Activated naive CD4-positive, alpha-beta T cell treated with anti-CD3 and anti-CD28 coated beads for 36 hours (primary cell): ENCODE measurements at regions not wholly inside any gene's neighbourhood (a gene's known extent, or its start where the extent isn't known, plus 50 kb on each side); places are given as distances from the start of the nearest gene placed in this dataset.

Experiments
- CTCF ChIA-PET: fragments of 350-600 bp; sonication (Branson Sonifier 250); formaldehyde crosslinking; loops from one replicate; lab custom pipeline; 2021; ENCODE audit warnings: antibody characterized with exemption; lab: Charles Lee
- DNase-seq: peaks from one replicate; pipeline ENCODE4 v3.0.0-alpha.2; 2020
- H3K27ac Mint-ChIP-seq: one replicate; pipeline ENCODE4 v1.8.0; 2021; ENCODE audit warnings: mild to moderate bottlenecking, mixed read lengths
- H3K27me3 Mint-ChIP-seq: one replicate; pipeline ENCODE4 v1.8.0; 2021; ENCODE audit warnings: low read depth, mixed read lengths
- H3K36me3 Mint-ChIP-seq: one replicate; pipeline ENCODE4 v1.8.0; 2021; ENCODE audit warnings: low read depth, mixed read lengths
- H3K4me1 Mint-ChIP-seq: one replicate; pipeline ENCODE4 v1.8.0; 2021; ENCODE audit warnings: low read depth, mixed read lengths
- H3K4me3 Mint-ChIP-seq: one replicate; pipeline ENCODE4 v1.8.0; 2021; ENCODE audit warnings: mild to moderate bottlenecking, moderate library complexity, mixed read lengths
- H3K9me3 Mint-ChIP-seq: one replicate; pipeline ENCODE4 v1.8.0; 2021; ENCODE audit warnings: mixed read lengths
- intact Hi-C: fragments of 100-400 bp; cut with micrococcal nuclease; formaldehyde crosslinking; loops from one replicate; pipeline ENCODE4 v1.15.1; 2023

- no peaks in the 10 kb centered on the region for H3K27me3 Mint-ChIP-seq
- H3K27ac Mint-ChIP-seq = no peak overlapping the region
- no peaks in the 10 kb centered on the region for H3K4me1 Mint-ChIP-seq
- no peak for DNase-seq
- H3K36me3 Mint-ChIP-seq = no peaks in the 10 kb centered on the region
- CTCF ChIA-PET = no interaction called here
- H3K9me3 Mint-ChIP-seq = peaks cover 1% of the 10 kb centered on the region
- H3K4me3 Mint-ChIP-seq = no peak overlapping the region
- intact Hi-C loops = no loop called here
These were observed 110.7 kb downstream of the TFAP2B start for GRCh38 chr6:50929323-50929722.

DNA sequence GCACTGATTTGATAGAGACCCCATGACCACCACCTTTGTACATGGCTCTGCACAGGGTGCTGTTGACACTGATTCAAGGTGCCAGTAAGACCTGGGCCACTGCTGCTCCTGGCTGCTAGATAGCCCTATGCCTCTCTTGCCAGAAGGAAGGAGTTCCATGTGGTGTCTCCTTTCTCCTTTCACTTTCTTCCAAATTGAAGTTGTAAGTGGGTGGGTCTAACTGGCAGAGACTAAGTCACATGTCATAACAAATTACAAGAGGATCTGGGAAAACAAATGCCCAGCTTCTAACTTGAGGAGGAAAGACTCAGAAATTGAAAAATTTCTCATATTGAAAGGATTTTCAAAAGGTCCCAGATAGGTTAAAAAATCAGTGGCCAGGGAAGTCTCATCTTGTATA is 116.8 kb downstream of the TFAP2B start:
- intact Hi-C loops = no loop called here
- Mint-ChIP-seq H3K4me3 (no peak overlapping the region), H3K27ac (no peak overlapping the region), H3K9me3 (peaks cover 1% of the 10 kb centered on the region), H3K36me3 (no peaks in the 10 kb centered on the region), H3K27me3 (no peaks in the 10 kb centered on the region), H3K4me1 (no peaks in the 10 kb centered on the region)
- CTCF ChIA-PET = no interaction called here
- DNase-seq = no peak

DNA sequence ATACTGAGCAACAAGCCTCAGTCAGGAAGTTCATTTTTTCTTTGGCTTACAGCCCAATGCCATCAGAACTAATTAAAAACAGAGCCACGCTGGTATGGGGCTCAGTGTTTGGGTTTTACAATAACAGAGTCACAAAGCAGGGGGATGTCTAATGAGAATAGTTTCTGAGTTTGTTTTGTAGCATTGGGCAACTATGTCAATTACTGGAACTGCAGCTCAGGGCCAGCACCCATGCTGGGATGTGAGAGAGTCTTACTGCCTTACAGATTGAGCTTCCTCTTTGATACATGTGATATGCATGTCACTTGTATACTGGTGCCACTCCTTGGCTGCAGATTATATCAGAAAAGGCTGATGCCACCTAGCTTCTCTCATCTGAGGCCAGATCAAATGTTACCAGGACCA is 117.6 kb downstream of the TFAP2B start:
- H3K36me3 Mint-ChIP-seq = no peaks in the 10 kb centered on the region
- CTCF ChIA-PET = no interaction called here
- no peaks in the 10 kb centered on the region for H3K4me1 Mint-ChIP-seq
- H3K27ac Mint-ChIP-seq = no peak overlapping the region
- H3K9me3 Mint-ChIP-seq = peaks cover 1% of the 10 kb centered on the region
- no peaks in the 10 kb centered on the region for H3K27me3 Mint-ChIP-seq
- no peak for DNase-seq
- intact Hi-C loops = no loop called here
- no peak overlapping the region for H3K4me3 Mint-ChIP-seq

- DNase-seq = no peak
- H3K27me3 Mint-ChIP-seq = no peaks in the 10 kb centered on the region
- H3K27ac Mint-ChIP-seq = no peak overlapping the region
- intact Hi-C loops = no loop called here
- no peaks in the 10 kb centered on the region for H3K36me3 Mint-ChIP-seq
- no peak overlapping the region for H3K4me3 Mint-ChIP-seq
- no peaks in the 10 kb centered on the region for H3K9me3 Mint-ChIP-seq
- CTCF ChIA-PET = no interaction called here
- no peaks in the 10 kb centered on the region for H3K4me1 Mint-ChIP-seq
These were observed 121.3 kb downstream of the TFAP2B start for GRCh38 chr6:50939931-50940330.

- Mint-ChIP-seq H3K4me3 (no peak overlapping the region), H3K27ac (no peak overlapping the region), H3K9me3 (no peaks in the 10 kb centered on the region), H3K27me3 (no peaks in the 10 kb centered on the region), H3K4me1 (no peaks in the 10 kb centered on the region), H3K36me3 (no peaks in the 10 kb centered on the region)
- DNase-seq = no peak
- CTCF ChIA-PET = no interaction called here
- intact Hi-C loops = no loop called here
These were observed 127.1 kb downstream of the TFAP2B start for GRCh38 chr6:50945789-50946188.

GRCh38 chr6:50952092-50952907 is 133.6 kb downstream of the TFAP2B start:
- no peaks in the 10 kb centered on the region for H3K27me3 Mint-ChIP-seq
- no peaks in the 10 kb centered on the region for H3K4me1 Mint-ChIP-seq
- H3K36me3 Mint-ChIP-seq = no peaks in the 10 kb centered on the region

DNA sequence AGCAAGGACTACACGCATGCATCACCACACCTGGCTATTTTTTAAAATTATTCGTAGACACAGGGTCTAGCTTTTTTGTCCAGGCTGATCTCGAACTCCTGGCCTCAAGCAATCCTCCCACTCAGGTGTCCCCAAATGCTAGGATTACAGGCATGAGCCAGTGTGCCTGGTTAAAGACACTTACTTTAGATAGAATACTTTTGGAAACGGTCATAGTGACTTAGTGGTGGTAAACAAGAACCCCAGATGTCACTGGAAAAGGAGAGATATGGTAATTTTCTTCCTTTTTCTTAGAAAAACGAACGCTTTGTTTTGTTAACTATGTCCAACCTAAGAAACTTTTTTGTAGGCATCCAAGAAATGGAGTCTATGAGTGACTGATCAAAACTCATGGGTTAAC is 137.3 kb downstream of the TFAP2B start:
- no peak overlapping the region for H3K27ac Mint-ChIP-seq
- no peak for DNase-seq
- no peaks in the 10 kb centered on the region for H3K4me1 Mint-ChIP-seq
- no peaks in the 10 kb centered on the region for H3K36me3 Mint-ChIP-seq
- intact Hi-C loops = no loop called here
- CTCF ChIA-PET = no interaction called here
- H3K4me3 Mint-ChIP-seq = no peak overlapping the region
- H3K9me3 Mint-ChIP-seq = peaks cover 2% of the 10 kb centered on the region
- H3K27me3 Mint-ChIP-seq = no peaks in the 10 kb centered on the region

More at GRCh38 chr6:50952092-50952907, 133.6 kb downstream of the TFAP2B start:
- CTCF ChIA-PET = no interaction called here
- intact Hi-C loops = no loop called here
- Mint-ChIP-seq H3K9me3 (peaks cover 2% of the 10 kb centered on the region), H3K27ac (no peak overlapping the region), H3K4me3 (no peak overlapping the region)
- no peak for DNase-seq

- CTCF ChIA-PET = interaction anchor here (0.7 kb wide), 1 partner anchor 393 kb away, joined by 3 read pairs; no protein-coding TSS in a partner anchor
- Mint-ChIP-seq H3K4me3 (no peak overlapping the region), H3K4me1 (no peaks in the 10 kb centered on the region)
These were observed 139.6 kb downstream of the TFAP2B start for GRCh38 chr6:50958148-50958697.

GRCh38 chr6:50959081-50959641 is 140.5 kb downstream of the TFAP2B start:
- Mint-ChIP-seq H3K9me3 (no peaks in the 10 kb centered on the region), H3K27me3 (no peaks in the 10 kb centered on the region), H3K4me1 (no peaks in the 10 kb centered on the region), H3K27ac (no peak overlapping the region), H3K4me3 (no peak overlapping the region), H3K36me3 (no peaks in the 10 kb centered on the region)
- CTCF ChIA-PET = no interaction called here
- intact Hi-C loops = no loop called here
- DNase-seq = no peak

More at GRCh38 chr6:50958148-50958697, 139.6 kb downstream of the TFAP2B start:
- H3K36me3 Mint-ChIP-seq = no peaks in the 10 kb centered on the region
- H3K9me3 Mint-ChIP-seq = no peaks in the 10 kb centered on the region
- DNase-seq = no peak
- H3K27me3 Mint-ChIP-seq = no peaks in the 10 kb centered on the region
- no peak overlapping the region for H3K27ac Mint-ChIP-seq
- intact Hi-C loops = no loop called here

DNA sequence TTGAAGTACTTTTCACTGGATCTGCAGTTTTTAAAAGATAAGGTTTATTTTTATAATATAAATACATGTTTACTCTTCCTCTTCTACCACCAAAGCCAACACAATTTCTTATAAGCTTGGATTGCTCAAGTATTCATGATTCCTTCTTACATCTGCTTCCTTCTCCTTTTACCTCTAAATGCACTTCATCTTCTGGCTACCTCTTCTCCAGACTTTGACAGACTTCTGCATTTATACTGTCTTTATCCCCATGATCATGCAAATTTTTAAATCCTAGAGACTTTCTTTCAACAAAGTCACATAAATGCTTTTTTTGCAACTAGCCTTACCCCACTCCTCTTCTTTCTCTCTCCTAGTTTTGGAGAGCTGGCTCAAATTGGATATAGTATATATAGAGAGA is 142.9 kb downstream of the TFAP2B start:
- CTCF ChIA-PET = no interaction called here
- H3K27ac Mint-ChIP-seq = no peak overlapping the region
- intact Hi-C loops = no loop called here
- no peak overlapping the region for H3K4me3 Mint-ChIP-seq
- H3K4me1 Mint-ChIP-seq = no peaks in the 10 kb centered on the region
- H3K9me3 Mint-ChIP-seq = no peaks in the 10 kb centered on the region
- H3K36me3 Mint-ChIP-seq = no peaks in the 10 kb centered on the region
- H3K27me3 Mint-ChIP-seq = no peaks in the 10 kb centered on the region
- DNase-seq = no peak

GRCh38 chr6:50962213-50962759 is 143.6 kb downstream of the TFAP2B start:
- H3K4me1 Mint-ChIP-seq = no peaks in the 10 kb centered on the region
- no peak for DNase-seq
- H3K36me3 Mint-ChIP-seq = no peaks in the 10 kb centered on the region
- H3K27me3 Mint-ChIP-seq = no peaks in the 10 kb centered on the region
- H3K9me3 Mint-ChIP-seq = no peaks in the 10 kb centered on the region
- intact Hi-C loops = no loop called here
- no peak overlapping the region for H3K27ac Mint-ChIP-seq
- no peak overlapping the region for H3K4me3 Mint-ChIP-seq
- CTCF ChIA-PET = no interaction called here

- no peak overlapping the region for H3K27ac Mint-ChIP-seq
- H3K4me1 Mint-ChIP-seq = no peaks in the 10 kb centered on the region
- intact Hi-C loops = no loop called here
- no peaks in the 10 kb centered on the region for H3K9me3 Mint-ChIP-seq
- no peak for DNase-seq
- no peaks in the 10 kb centered on the region for H3K27me3 Mint-ChIP-seq
- CTCF ChIA-PET = no interaction called here
- H3K4me3 Mint-ChIP-seq = no peak overlapping the region
- H3K36me3 Mint-ChIP-seq = no peaks in the 10 kb centered on the region
These were observed 145.3 kb downstream of the TFAP2B start for GRCh38 chr6:50963952-50964351.

- intact Hi-C loops = no loop called here
- H3K4me1 Mint-ChIP-seq = no peaks in the 10 kb centered on the region
- no peak for DNase-seq
- CTCF ChIA-PET = no interaction called here
- H3K4me3 Mint-ChIP-seq = no peak overlapping the region
- H3K36me3 Mint-ChIP-seq = no peaks in the 10 kb centered on the region
- peaks cover 1% of the 10 kb centered on the region for H3K9me3 Mint-ChIP-seq
- no peaks in the 10 kb centered on the region for H3K27me3 Mint-ChIP-seq
- H3K27ac Mint-ChIP-seq = no peak overlapping the region
These were observed 146.8 kb downstream of the TFAP2B start for GRCh38 chr6:50965495-50965894.
